D721Med (cell line): ENCODE measurements at regions not wholly inside any gene's neighbourhood (a gene's known extent, or its start where the extent isn't known, plus 50 kb on each side); places are given as distances from the start of the nearest gene placed in this dataset.

Experiments used
- DNase-seq: peaks from one replicate; pipeline ENCODE4 v3.0.0; 2011; ENCODE audit warnings: low spot score; ENCODE audit not compliant: insufficient read length
- FAIRE-seq: peaks from 2 replicates; lab custom pipeline; 2011; peaks lifted over from hg19 to GRCh38; lab: Jason Lieb, UNC
- TF ChIP-seq, protein P1 (sequence below): IDR thresholded peaks from 2 replicates; pipeline ENCODE4 v1.5.1; 2012; ENCODE audit warnings: mild to moderate bottlenecking, control low read depth; ENCODE audit not compliant: insufficient read depth; ENCODE audit errors: missing control alignments

DNA sequence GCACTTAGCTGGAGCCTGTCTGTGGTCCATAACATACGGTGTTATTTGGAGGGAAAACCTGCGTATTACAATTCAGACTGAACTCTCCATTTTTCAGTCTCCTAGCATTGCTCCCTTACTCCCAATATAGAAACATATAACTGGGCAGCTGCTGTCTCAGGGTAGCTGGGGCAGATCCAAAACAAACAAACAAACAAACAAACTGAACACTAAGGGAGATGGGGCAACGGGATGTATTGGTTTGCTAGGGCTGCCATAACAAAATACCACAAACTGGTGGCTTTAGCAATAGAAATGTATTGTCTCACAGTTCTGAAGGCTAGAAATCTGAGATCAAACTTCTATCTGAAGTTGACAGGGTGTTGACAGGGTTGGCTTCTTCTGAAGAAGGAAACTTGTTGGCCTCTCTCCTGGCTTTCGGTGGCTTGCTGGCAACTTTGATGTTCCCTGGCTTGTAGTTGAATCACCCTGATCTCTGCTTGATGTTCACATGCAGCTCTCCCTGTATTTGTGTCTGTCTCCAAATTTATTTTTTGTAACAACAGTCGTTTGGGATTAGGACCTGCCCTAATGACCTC lies 329.3 kb upstream of the ZNF804A start:
- TF ChIP-seq, protein P1, sequence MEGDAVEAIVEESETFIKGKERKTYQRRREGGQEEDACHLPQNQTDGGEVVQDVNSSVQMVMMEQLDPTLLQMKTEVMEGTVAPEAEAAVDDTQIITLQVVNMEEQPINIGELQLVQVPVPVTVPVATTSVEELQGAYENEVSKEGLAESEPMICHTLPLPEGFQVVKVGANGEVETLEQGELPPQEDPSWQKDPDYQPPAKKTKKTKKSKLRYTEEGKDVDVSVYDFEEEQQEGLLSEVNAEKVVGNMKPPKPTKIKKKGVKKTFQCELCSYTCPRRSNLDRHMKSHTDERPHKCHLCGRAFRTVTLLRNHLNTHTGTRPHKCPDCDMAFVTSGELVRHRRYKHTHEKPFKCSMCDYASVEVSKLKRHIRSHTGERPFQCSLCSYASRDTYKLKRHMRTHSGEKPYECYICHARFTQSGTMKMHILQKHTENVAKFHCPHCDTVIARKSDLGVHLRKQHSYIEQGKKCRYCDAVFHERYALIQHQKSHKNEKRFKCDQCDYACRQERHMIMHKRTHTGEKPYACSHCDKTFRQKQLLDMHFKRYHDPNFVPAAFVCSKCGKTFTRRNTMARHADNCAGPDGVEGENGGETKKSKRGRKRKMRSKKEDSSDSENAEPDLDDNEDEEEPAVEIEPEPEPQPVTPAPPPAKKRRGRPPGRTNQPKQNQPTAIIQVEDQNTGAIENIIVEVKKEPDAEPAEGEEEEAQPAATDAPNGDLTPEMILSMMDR = no peak
- no peak for DNase-seq
- FAIRE-seq = no peak

DNA sequence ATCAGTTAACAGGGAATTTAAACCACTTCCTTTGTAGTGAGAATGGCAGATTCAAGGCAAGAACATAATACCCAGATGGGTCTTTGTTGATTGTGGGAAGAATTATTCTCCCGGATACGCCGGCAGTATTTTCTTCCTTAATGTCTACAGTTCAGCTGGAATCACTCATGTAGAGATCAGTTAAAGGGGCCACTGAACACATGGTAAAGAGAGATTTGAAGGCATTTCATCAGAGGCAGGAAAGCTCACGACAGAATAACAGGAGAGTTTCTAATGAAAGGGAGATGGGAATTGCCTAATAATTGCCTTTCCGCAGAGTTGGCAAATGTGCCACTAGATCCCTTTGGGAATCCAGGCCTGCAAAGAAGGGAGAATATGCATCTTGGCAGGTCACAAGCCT lies 327.7 kb upstream of the ZNF804A start:
- FAIRE-seq (no peak), DNase-seq (no peak)
- TF ChIP-seq, protein P1 = no peak

- no peak for FAIRE-seq
- TF ChIP-seq, protein P1 = no peak
- DNase-seq = no peak
Observed at GRCh38 chr2:184272056-184272455, 326.3 kb upstream of the ZNF804A start.

DNA sequence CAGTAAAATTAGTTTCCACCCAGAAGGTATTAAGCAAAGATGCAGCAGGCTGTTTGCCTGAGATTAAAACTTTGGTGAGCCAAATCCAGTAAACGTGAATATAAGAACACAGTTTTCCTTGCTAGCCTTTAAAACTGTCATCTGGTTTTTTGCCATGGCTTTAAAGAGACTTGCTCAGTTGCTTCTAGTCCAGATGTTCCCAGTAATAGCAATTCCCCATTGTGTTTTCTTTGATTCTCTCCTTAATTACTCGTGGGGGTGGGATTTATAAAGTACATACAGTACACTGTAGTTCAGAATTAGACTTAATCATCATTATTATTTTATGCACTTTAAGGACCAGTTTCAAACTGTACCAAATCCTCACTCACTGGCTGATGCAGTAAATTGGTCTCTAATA lies 303.5 kb upstream of the ZNF804A start:
- TF ChIP-seq, protein P1 = no peak
- FAIRE-seq = no peak

GRCh38 chr2:184297085-184297484 lies 301.2 kb upstream of the ZNF804A start:
- TF ChIP-seq, protein P1 = no peak
- no peak for DNase-seq
- FAIRE-seq = no peak

More for the DNA sequence above, 303.5 kb upstream of the ZNF804A start:
- DNase-seq = no peak

DNA sequence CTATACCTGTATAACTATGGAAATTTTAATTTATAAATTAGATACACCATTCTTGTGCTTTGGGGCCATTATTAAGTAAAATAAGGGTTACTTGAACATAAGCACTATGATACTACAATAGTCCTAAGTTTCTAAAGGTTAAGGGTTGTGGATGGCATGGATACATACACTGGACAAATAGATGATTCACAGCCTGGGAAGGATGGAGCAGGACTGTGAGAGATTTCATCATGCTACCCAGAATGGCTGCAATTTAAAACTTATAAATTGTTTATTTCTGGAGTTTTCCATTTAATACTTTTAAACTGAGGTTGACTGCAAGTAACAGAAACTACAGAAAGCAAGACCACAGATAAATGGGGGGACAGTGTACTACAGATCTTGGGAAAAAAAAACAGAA lies 295.8 kb upstream of the ZNF804A start:
- FAIRE-seq (no peak), DNase-seq (no peak)
- TF ChIP-seq, protein P1 = no peak

DNA sequence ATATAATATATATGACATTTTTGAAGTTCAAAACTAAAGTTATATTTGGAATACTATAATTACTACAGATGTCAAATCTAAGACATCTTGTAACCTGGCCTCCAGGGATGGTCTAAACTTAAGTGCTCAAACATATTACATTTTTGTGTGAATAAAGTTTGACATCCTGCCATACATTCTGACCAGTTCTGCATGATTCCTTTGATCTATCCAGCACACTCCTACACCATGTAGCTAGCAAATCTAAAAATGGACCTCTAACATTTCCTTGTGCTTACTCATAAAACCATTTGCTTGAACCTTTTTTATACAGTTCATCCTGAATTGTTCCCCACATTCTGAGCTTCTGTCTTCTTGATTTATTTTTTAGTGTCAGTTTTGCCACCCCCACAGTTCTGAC lies 294.3 kb upstream of the ZNF804A start:
- TF ChIP-seq, protein P1 = no peak
- FAIRE-seq (no peak), DNase-seq (no peak)
